HepG2 (cell line): ENCODE measurements at regions not wholly inside any gene's neighbourhood (a gene's known extent, or its start where the extent isn't known, plus 50 kb on each side); places are given as distances from the start of the nearest gene placed in this dataset.

Source experiments
- ATAC-seq: fragments of 200-7000 bp; cut with Tn5 transposase; 3 replicates; pipeline ENCODE4 v1.9.1; 2020; ENCODE audit warnings: mild to moderate bottlenecking, moderate library complexity
- BruUV-seq: library from RNA; stranded (reverse); fragments of 400-500 nt; replicated peaks from 2 replicates; lab custom pipeline; 2021; lab: Mats Ljungman, UMichigan
- CTCF ChIA-PET: fragments of 300-600 bp; formaldehyde crosslinking; extraction: SDS; loops from one replicate; lab custom pipeline; 2021; ENCODE audit warnings: low total read pairs, inconsistent platforms, low intra/inter-chr PET ratio; lab: Yijun Ruan, JAX
- POLR2A ChIA-PET: fragments of 350-600 bp; sonication (Branson Sonifier 250); formaldehyde crosslinking; loops from one replicate; lab custom pipeline; 2020; ENCODE audit warnings: antibody characterized with exemption, inconsistent platforms; lab: Yijun Ruan, JAX
- DNase-seq: peaks from one replicate; pipeline ENCODE4 v3.0.0-alpha.2; 2015; ENCODE audit warnings: low spot score
- FAIRE-seq: peaks from 3 replicates; lab custom pipeline; 2011; peaks lifted over from hg19 to GRCh38; lab: Jason Lieb, UNC
- H2AFZ ChIP-seq: one replicate; pipeline ENCODE4 v1.6.1; 2011; ENCODE audit warnings: low read length, inconsistent platforms
- H3K27ac ChIP-seq: fragments of 300-600 bp; 3 replicates; pipeline ENCODE4 v1.8.0; 2011; ENCODE audit warnings: mixed run types, mild to moderate bottlenecking, mixed read lengths, low read length, inconsistent platforms; ENCODE audit not compliant: insufficient read depth; ENCODE audit errors: extremely low read length
- H3K27me3 ChIP-seq, 2 experiments: fragments of 200-600 bp in 1 of 2; 2 replicates in 1 of 2; 3 replicates in 1 of 2; pipeline versions ENCODE4 v1.6.0 to v1.8.0; 2011; ENCODE audit warnings: low read length in 2 of 2, mild to moderate bottlenecking in 2 of 2, moderate library complexity in 2 of 2, inconsistent platforms in 1 of 2; ENCODE audit not compliant: insufficient read depth in 2 of 2, control insufficient read depth in 1 of 2
- H3K36me3 ChIP-seq, 2 experiments: fragments of 200-600 bp in 1 of 2; replicated peaks in 1 of 2; 2 replicates in 1 of 2; 3 replicates in 1 of 2; pipeline versions ENCODE4 v1.5.1 to v1.8.0; 2011; ENCODE audit warnings: low read length in 2 of 2, inconsistent platforms in 1 of 2; ENCODE audit not compliant: insufficient read depth in 2 of 2, control insufficient read depth in 1 of 2
- H3K4me1 ChIP-seq: 2 replicates; pipeline ENCODE4 v1.5.1; 2012; ENCODE audit warnings: low read length, inconsistent platforms; ENCODE audit not compliant: insufficient read depth
- H3K4me2 ChIP-seq: 2 replicates; pipeline ENCODE4 v1.6.0; 2011; ENCODE audit warnings: low read depth, low read length, inconsistent platforms
- H3K4me3 ChIP-seq, 3 experiments: fragments of 200-600 bp in 1 of 3; sonication (generic), shearing (Covaris generic) in 1 of 3; replicated peaks in 1 of 3; 2 replicates each; pipeline ENCODE4 v1.5.1; 2011 to 2016; ENCODE audit warnings: low read length in 3 of 3, inconsistent platforms in 2 of 3, low read depth in 2 of 3, mild to moderate bottlenecking in 2 of 3, control low read depth in 1 of 3, mixed read lengths in 1 of 3; ENCODE audit not compliant: insufficient read depth in 1 of 3
- H3K79me2 ChIP-seq: one replicate; pipeline ENCODE4 v1.6.1; 2011; ENCODE audit warnings: low read length, inconsistent platforms; ENCODE audit not compliant: insufficient read depth
- H3K9ac ChIP-seq: 2 replicates; pipeline ENCODE4 v1.6.0; 2011; ENCODE audit warnings: mild to moderate bottlenecking, low read depth, low read length, inconsistent platforms; ENCODE audit not compliant: insufficient read depth
- H3K9me3 ChIP-seq: 2 replicates; pipeline ENCODE4 v1.5.1; 2012; ENCODE audit warnings: mild to moderate bottlenecking, low read length
- H4K20me1 ChIP-seq: 2 replicates; pipeline ENCODE4 v1.6.0; 2011; ENCODE audit warnings: inconsistent platforms, mild to moderate bottlenecking, low read length, moderate library complexity; ENCODE audit not compliant: insufficient read depth
- FOXA3 ChIP-seq: IDR thresholded peaks from 2 replicates; pipeline ENCODE4 v1.6.1; 2016; ENCODE audit warnings: missing genetic modification reagents, missing compliant biosample characterization
- KLF6 ChIP-seq: IDR thresholded peaks from 2 replicates; pipeline ENCODE4 v1.8.0; 2016; ENCODE audit warnings: missing biosample characterization, missing genetic modification reagents
- MATR3 ChIP-seq: sonication (generic); formaldehyde crosslinking; IDR thresholded peaks from 2 replicates; pipeline ENCODE4 v1.4.0; 2020; ENCODE audit warnings: missing genetic modification reagents
- PCBP2 ChIP-seq: fragments of 200-400 bp; formaldehyde crosslinking; optimal IDR thresholded peaks from 2 replicates; pipeline ENCODE3; 2018; ENCODE audit warnings: low read length, low read depth; ENCODE audit not compliant: poor library complexity, severe bottlenecking
- RARG ChIP-seq: sonication (generic); formaldehyde crosslinking; IDR thresholded peaks from 2 replicates; pipeline ENCODE4 v1.4.0; 2020; ENCODE audit warnings: low read depth, mild to moderate bottlenecking, missing genetic modification reagents
- RBFOX2 ChIP-seq: fragments of 200-400 bp; formaldehyde crosslinking; IDR thresholded peaks from 2 replicates; pipeline ENCODE4 v1.6.1; 2017; ENCODE audit warnings: low read depth, mild to moderate bottlenecking, low read length
- SETDB1 ChIP-seq: sonication (generic); formaldehyde crosslinking; IDR thresholded peaks from 2 replicates; pipeline ENCODE4 v1.5.1; 2020; ENCODE audit warnings: missing genetic modification reagents, mild to moderate bottlenecking, borderline replicate concordance
- XBP1 ChIP-seq: sonication (generic); formaldehyde crosslinking; IDR thresholded peaks from 2 replicates; pipeline ENCODE4 v1.5.0; 2020; ENCODE audit warnings: missing genetic modification reagents
- ZKSCAN5 ChIP-seq: sonication (generic); formaldehyde crosslinking; IDR thresholded peaks from 2 replicates; pipeline ENCODE4 v1.5.1; 2020; ENCODE audit warnings: mild to moderate bottlenecking, missing genetic modification reagents
- ZNF333 ChIP-seq: sonication (generic); formaldehyde crosslinking; IDR thresholded peaks from 2 replicates; pipeline ENCODE4 v1.4.0; 2020; ENCODE audit warnings: mild to moderate bottlenecking, missing genetic modification reagents, borderline replicate concordance
- ZNF83 ChIP-seq: sonication (generic); formaldehyde crosslinking; IDR thresholded peaks from 2 replicates; pipeline ENCODE4 v1.4.0; 2020; ENCODE audit warnings: missing genetic modification reagents, mild to moderate bottlenecking, borderline replicate concordance
- ZSCAN21 ChIP-seq: sonication (generic); formaldehyde crosslinking; IDR thresholded peaks from 2 replicates; pipeline ENCODE4 v1.8.0; 2022; ENCODE audit warnings: mild to moderate bottlenecking, missing genetic modification reagents, moderate library complexity, borderline replicate concordance
- WGBS: methylation state at CpG from one replicate; pipeline ENCODE4 v1.1.6; 2017; ENCODE audit warnings: low lambda C conversion rate; 5-methylcytosine and 5-hydroxymethylcytosine counted together
- in situ Hi-C: cut with HindIII; loops from 2 replicates; pipeline ENCODE4 v1.10.0; 2017; ENCODE audit warnings: low pct_unique_long_range_greater_than_20kb; ENCODE audit not compliant: extremely low pct_ligation_motif_present
- intact Hi-C: fragments of 100-400 bp; cut with micrococcal nuclease; formaldehyde crosslinking; loops from one replicate; pipeline ENCODE4 v1.10.0; 2022; ENCODE audit not compliant: unreplicated experiment
- TF ChIP-seq, protein P1 (sequence below): sonication (generic); formaldehyde crosslinking; IDR thresholded peaks from 2 replicates; pipeline ENCODE4 v1.4.0; 2020; ENCODE audit warnings: mild to moderate bottlenecking, missing genetic modification reagents

GRCh38 chr3:18885612-18886011 is 262.7 kb upstream of the KCNH8 start:
- no peak for FAIRE-seq
- no peak overlapping the region for H3K9ac ChIP-seq
- no TSS peak for BruUV-seq
- no peaks in the 10 kb centered on the region for H3K27me3 ChIP-seq
- H3K4me3 ChIP-seq = no peak overlapping the region
- H3K27ac ChIP-seq = no peak overlapping the region
- WGBS = 43% methylated on average over 3 of the region's 6 CpGs
- no peak overlapping the region for H2AFZ ChIP-seq
- in situ Hi-C loops = no loop called here
- TF ChIP-seq MATR3 (CRISPR knock-in tag) (no peak), PCBP2 (no peak), ZSCAN21 (no peak), RBFOX2 (no peak), ZNF83 (CRISPR knock-in tag) (no peak), XBP1 (CRISPR knock-in tag) (no peak), FOXA3 (no peak), SETDB1 (CRISPR knock-in tag) (no peak), ZKSCAN5 (CRISPR knock-in tag) (no peak), ZNF333 (CRISPR knock-in tag) (no peak), KLF6 (CRISPR knock-in tag) (no peak), RARG (no peak)
- TF ChIP-seq, protein P1, sequence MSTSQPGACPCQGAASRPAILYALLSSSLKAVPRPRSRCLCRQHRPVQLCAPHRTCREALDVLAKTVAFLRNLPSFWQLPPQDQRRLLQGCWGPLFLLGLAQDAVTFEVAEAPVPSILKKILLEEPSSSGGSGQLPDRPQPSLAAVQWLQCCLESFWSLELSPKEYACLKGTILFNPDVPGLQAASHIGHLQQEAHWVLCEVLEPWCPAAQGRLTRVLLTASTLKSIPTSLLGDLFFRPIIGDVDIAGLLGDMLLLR (CRISPR knock-in tag) = no peak
- no peak for DNase-seq
- no peaks in the 10 kb centered on the region for H3K79me2 ChIP-seq
- no peaks in the 10 kb centered on the region for H3K36me3 ChIP-seq
- H3K4me2 ChIP-seq = no peak overlapping the region
- no peak for ATAC-seq
- ChIA-PET CTCF (no interaction called here), POLR2A (no interaction called here)
- intact Hi-C loops = no loop called here
- no peaks in the 10 kb centered on the region for H3K4me1 ChIP-seq
- no peaks in the 10 kb centered on the region for H4K20me1 ChIP-seq
- no peaks in the 10 kb centered on the region for H3K9me3 ChIP-seq
